ENCODE measurements at regions not wholly inside any gene's neighbourhood (a gene's known extent, or its start where the extent isn't known, plus 50 kb on each side); places are given as distances from the start of the nearest gene placed in this dataset.
"Not testable (repeated sequence)": the region's sequence is repeated elsewhere in the genome, so short reads cannot be mapped to it uniquely, and the experiment has no call there.

DNA sequence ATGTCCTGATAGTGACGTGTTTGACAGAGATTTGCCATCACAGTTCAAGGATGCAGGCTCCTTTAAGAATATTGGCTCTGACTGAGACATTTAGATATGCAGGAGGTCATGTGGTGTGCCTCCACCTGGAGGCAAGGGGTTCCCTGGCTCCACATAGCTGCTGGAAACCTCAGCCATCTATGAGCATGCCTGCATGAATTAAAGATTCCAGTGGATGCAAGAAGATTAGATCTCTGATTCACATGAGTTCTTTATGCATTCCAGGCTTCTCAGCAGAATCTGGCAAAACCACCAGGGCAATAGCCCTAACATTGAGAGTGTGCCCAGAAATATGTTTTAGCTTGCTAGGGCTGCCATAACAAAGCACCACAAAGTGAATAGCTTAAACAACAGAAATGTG lies 298.5 kb upstream of the AADAT start:
- DNase-seq (ENCODE audit: low spot score, unreplicated experiment), result no peak
- H3K27me3 Mint-ChIP-seq, result no peaks in the 10 kb centered on the region
- H3K4me1 Mint-ChIP-seq (ENCODE audit: low read depth), result no peaks in the 10 kb centered on the region
- no peak overlapping the region for H3K4me3 Mint-ChIP-seq (ENCODE audit: low read depth)
- no peaks in the 10 kb centered on the region for H3K36me3 Mint-ChIP-seq (ENCODE audit: insufficient read depth)
- H3K9me3 Mint-ChIP-seq (ENCODE audit: low read depth), result peaks cover 9% of the 10 kb centered on the region
- TF ChIP-seq CTCF (IDR thresholded peaks at IDR 0.05; ENCODE audit: unreplicated experiment), result no peak
- H3K27ac Mint-ChIP-seq, result no peak overlapping the region

DNA sequence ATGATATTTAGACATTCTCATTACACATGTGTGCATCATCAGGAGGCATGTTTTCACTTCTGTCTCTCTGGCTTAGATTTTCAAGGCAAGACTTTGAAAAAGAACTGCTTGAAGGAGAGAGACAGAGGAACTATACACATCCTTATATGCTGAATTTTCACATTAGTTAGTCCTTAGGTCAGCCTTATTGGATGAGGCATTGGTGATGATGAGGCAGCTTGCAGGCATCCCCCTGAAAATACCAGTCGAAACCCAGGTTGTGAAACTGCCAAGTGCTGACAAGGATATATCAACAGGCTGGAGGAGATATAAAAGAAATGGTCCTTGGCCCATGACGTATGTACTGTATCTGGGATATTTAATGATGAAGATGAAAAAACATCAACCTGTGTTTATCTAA lies 297.2 kb upstream of the AADAT start:
- no peaks in the 10 kb centered on the region for H3K4me1 Mint-ChIP-seq (ENCODE audit: low read depth)
- H3K9me3 Mint-ChIP-seq (ENCODE audit: low read depth), result peaks cover 11% of the 10 kb centered on the region
- no peak for TF ChIP-seq CTCF (IDR thresholded peaks at IDR 0.05; ENCODE audit: unreplicated experiment)
- DNase-seq (ENCODE audit: low spot score, unreplicated experiment), result no peak
- H3K36me3 Mint-ChIP-seq (ENCODE audit: insufficient read depth), result no peaks in the 10 kb centered on the region
- H3K27me3 Mint-ChIP-seq, result no peaks in the 10 kb centered on the region
- H3K27ac Mint-ChIP-seq, result no peak overlapping the region
- H3K4me3 Mint-ChIP-seq (ENCODE audit: low read depth), result no peak overlapping the region

- no peak overlapping the region for H3K27ac Mint-ChIP-seq
- no peak for DNase-seq (ENCODE audit: low spot score, unreplicated experiment)
- no peaks in the 10 kb centered on the region for H3K27me3 Mint-ChIP-seq
- H3K36me3 Mint-ChIP-seq (ENCODE audit: insufficient read depth), result no peaks in the 10 kb centered on the region
- peaks cover 16% of the 10 kb centered on the region for H3K9me3 Mint-ChIP-seq (ENCODE audit: low read depth)
- no peaks in the 10 kb centered on the region for H3K4me1 Mint-ChIP-seq (ENCODE audit: low read depth)
- no peak for TF ChIP-seq CTCF (IDR thresholded peaks at IDR 0.05; ENCODE audit: unreplicated experiment)
- no peak overlapping the region for H3K4me3 Mint-ChIP-seq (ENCODE audit: low read depth)
Observed at GRCh38 chr4:170386511-170386910, 296.8 kb upstream of the AADAT start.

DNA sequence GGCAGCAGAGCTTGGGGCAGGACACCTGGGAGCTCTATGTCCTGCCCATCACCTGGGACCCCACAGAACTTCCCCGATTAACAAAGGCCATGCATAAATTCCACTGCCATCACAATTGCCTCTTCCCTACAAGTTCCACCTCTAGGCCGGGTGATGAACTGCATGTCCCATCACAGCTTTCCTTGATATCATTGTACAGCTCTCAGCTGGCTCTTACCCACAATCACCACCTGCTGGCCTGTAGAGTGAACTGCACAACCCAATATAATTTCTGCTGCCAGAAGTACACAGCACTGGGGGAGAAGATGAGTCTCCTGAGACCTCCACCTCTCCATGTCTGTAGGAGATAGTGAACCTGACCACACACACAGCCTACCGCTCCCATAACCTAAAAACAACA lies 285.0 kb upstream of the AADAT start:
- no peak for DNase-seq (ENCODE audit: low spot score, unreplicated experiment)
- no peak overlapping the region for H3K4me3 Mint-ChIP-seq (ENCODE audit: low read depth)
- no peak overlapping the region for H3K27ac Mint-ChIP-seq
- H3K27me3 Mint-ChIP-seq, result no peaks in the 10 kb centered on the region
- peaks cover 26% of the 10 kb centered on the region for H3K9me3 Mint-ChIP-seq (ENCODE audit: low read depth)
- no peaks in the 10 kb centered on the region for H3K4me1 Mint-ChIP-seq (ENCODE audit: low read depth)
- peak; percentile 57 for TF ChIP-seq CTCF (IDR thresholded peaks at IDR 0.05; ENCODE audit: unreplicated experiment)
- H3K36me3 Mint-ChIP-seq (ENCODE audit: insufficient read depth), result no peaks in the 10 kb centered on the region

DNA sequence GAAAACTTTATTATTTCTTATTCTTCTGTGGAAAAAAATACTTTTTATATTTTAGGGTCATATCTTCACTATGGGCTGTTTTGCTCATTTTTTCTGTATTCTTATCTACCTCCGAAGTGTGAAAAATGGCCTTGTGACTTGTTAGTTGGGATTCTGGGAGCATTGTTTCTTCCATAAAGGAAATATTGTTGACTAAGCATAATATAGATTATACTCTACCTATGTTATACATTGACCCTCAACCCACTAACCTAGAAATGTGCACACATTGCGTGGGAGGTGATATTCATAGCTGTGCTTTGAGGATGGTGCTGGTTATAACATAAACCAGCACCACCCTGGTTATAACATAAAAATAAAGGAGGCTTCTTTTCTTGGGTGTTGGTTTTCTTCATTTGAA lies 259.2 kb upstream of the AADAT start:
- Mint-ChIP-seq H3K9me3 (ENCODE audit: low read depth) (no peaks in the 10 kb centered on the region), H3K36me3 (ENCODE audit: insufficient read depth) (no peaks in the 10 kb centered on the region), H3K27me3 (no peaks in the 10 kb centered on the region), H3K4me1 (ENCODE audit: low read depth) (no peaks in the 10 kb centered on the region), H3K27ac (no peak overlapping the region), H3K4me3 (ENCODE audit: low read depth) (no peak overlapping the region)
- DNase-seq (ENCODE audit: low spot score, unreplicated experiment), result no peak
- no peak for TF ChIP-seq CTCF (IDR thresholded peaks at IDR 0.05; ENCODE audit: unreplicated experiment)

DNA sequence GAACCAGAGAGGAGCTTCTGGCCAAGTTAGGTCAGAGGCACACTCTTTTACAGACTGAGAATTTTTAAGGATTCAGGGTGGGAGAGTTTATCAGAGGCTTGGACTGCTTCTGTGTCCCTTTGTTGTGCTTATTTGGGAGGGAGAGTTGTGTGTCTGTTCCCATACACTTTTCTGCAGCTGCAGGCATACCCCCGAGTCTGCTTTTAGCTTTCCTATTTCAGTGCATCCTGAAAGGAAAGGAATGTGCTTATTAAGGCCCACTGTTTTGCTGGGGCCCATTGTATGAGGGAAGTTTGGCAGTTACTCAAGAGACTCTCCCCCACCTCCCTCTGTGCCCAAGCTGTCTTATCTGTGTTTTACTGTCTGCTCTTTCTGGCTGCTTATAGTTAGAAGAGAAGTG lies 257.4 kb upstream of the AADAT start:
- not testable (repeated sequence) for H3K9me3 Mint-ChIP-seq (ENCODE audit: low read depth); H3K27me3 Mint-ChIP-seq; H3K4me3 Mint-ChIP-seq (ENCODE audit: low read depth); H3K36me3 Mint-ChIP-seq (ENCODE audit: insufficient read depth); H3K4me1 Mint-ChIP-seq (ENCODE audit: low read depth); DNase-seq (ENCODE audit: low spot score, unreplicated experiment); H3K27ac Mint-ChIP-seq
